Mesenchymal stem cell (in vitro differentiated cells and primary cell): ENCODE measurements at regions not wholly inside any gene's neighbourhood (a gene's known extent, or its start where the extent isn't known, plus 50 kb on each side); places are given as distances from the start of the nearest gene placed in this dataset.

Experiments
- DNase-seq: peaks from one replicate; pipeline ENCODE4 v3.0.0-alpha.2; 2013
- H2AFZ ChIP-seq: one replicate; pipeline ENCODE4 v1.6.1; 2013; ENCODE audit warnings: low read depth, mild to moderate bottlenecking, control low read depth, inconsistent platforms, low read length, moderate library complexity
- H2AK5ac ChIP-seq: 2 replicates; pipeline ENCODE4 v1.6.1; 2013; ENCODE audit warnings: low read length, moderate library complexity, mild to moderate bottlenecking, inconsistent platforms; ENCODE audit not compliant: severe bottlenecking
- H2BK120ac ChIP-seq: one replicate; pipeline ENCODE4 v1.6.1; 2013; ENCODE audit warnings: low read depth, mild to moderate bottlenecking, inconsistent platforms, low read length, moderate library complexity
- H2BK12ac ChIP-seq, 2 experiments: one replicate each; pipeline ENCODE4 v1.6.1; 2013; ENCODE audit warnings: inconsistent platforms in 2 of 2, low read length in 2 of 2, mild to moderate bottlenecking in 2 of 2, moderate library complexity in 2 of 2, control low read depth in 1 of 2
- H2BK15ac ChIP-seq: one replicate; pipeline ENCODE4 v1.6.1; 2013; ENCODE audit warnings: mild to moderate bottlenecking, low read depth, inconsistent platforms; ENCODE audit not compliant: poor library complexity, severe bottlenecking
- H2BK5ac ChIP-seq: 2 replicates; pipeline ENCODE4 v1.6.1; 2013; ENCODE audit warnings: low read depth, mild to moderate bottlenecking, low read length, control low read depth, inconsistent platforms; ENCODE audit not compliant: poor library complexity, severe bottlenecking
- H3K14ac ChIP-seq, 2 experiments: one replicate each; pipeline ENCODE4 v1.6.1; 2013; ENCODE audit warnings: inconsistent platforms in 2 of 2, low read length in 2 of 2, control low read depth in 1 of 2, mild to moderate bottlenecking in 1 of 2, moderate library complexity in 1 of 2
- H3K18ac ChIP-seq, 2 experiments: one replicate each; pipeline ENCODE4 v1.6.1; 2013; ENCODE audit warnings: inconsistent platforms in 2 of 2, low read length in 2 of 2, control low read depth in 1 of 2, low read depth in 1 of 2, mild to moderate bottlenecking in 1 of 2
- H3K23ac ChIP-seq, 2 experiments: one replicate each; pipeline ENCODE4 v1.6.1; 2013; ENCODE audit warnings: inconsistent platforms in 2 of 2, low read length in 2 of 2, mild to moderate bottlenecking in 2 of 2, moderate library complexity in 2 of 2, control low read depth in 1 of 2
- H3K27ac ChIP-seq: 2 replicates; pipeline ENCODE4 v1.5.1; 2013; ENCODE audit warnings: mild to moderate bottlenecking, moderate library complexity, low read length, control low read depth, inconsistent platforms; ENCODE audit not compliant: poor library complexity, severe bottlenecking
- H3K27me3 ChIP-seq, 2 experiments: 2 replicates each; pipeline versions ENCODE4 v1.6.1 to v1.7.0; 2013; ENCODE audit warnings: low read length in 2 of 2, mild to moderate bottlenecking in 2 of 2, moderate library complexity in 2 of 2, control low read depth in 1 of 2, inconsistent platforms in 1 of 2; ENCODE audit not compliant: control insufficient read depth in 1 of 2, insufficient read depth in 1 of 2
- H3K36me3 ChIP-seq, 2 experiments: 2 replicates each; pipeline versions ENCODE4 v1.6.1 to v1.7.0; 2013; ENCODE audit warnings: low read length in 2 of 2, control low read depth in 1 of 2, inconsistent platforms in 1 of 2, low read depth in 1 of 2, mild to moderate bottlenecking in 1 of 2; ENCODE audit not compliant: insufficient read depth in 2 of 2, control insufficient read depth in 1 of 2
- H3K4ac ChIP-seq, 2 experiments: one replicate each; pipeline ENCODE4 v1.6.1; 2013; ENCODE audit warnings: inconsistent platforms in 2 of 2, low read length in 2 of 2, mild to moderate bottlenecking in 2 of 2, moderate library complexity in 2 of 2, control low read depth in 1 of 2, low read depth in 1 of 2
- H3K4me1 ChIP-seq: 2 replicates; pipeline ENCODE4 v1.6.1; 2013; ENCODE audit warnings: low read depth, low read length, control low read depth; ENCODE audit not compliant: control insufficient read depth, insufficient read depth
- H3K4me2 ChIP-seq: 2 replicates; pipeline ENCODE4 v1.6.1; 2013; ENCODE audit warnings: low read length, mild to moderate bottlenecking, inconsistent platforms; ENCODE audit not compliant: poor library complexity, severe bottlenecking
- H3K4me3 ChIP-seq, 2 experiments: 2 replicates each; pipeline versions ENCODE4 v1.5.1 to v1.7.0; 2013; ENCODE audit warnings: low read length in 2 of 2, mild to moderate bottlenecking in 2 of 2, control low read depth in 1 of 2, low read depth in 1 of 2; ENCODE audit not compliant: insufficient read depth in 1 of 2
- H3K79me1 ChIP-seq: replicated peaks from 2 replicates; pipeline ENCODE4 v1.6.1; 2013; ENCODE audit warnings: mild to moderate bottlenecking, control low read depth, low read length, inconsistent platforms; ENCODE audit not compliant: poor library complexity, severe bottlenecking
- H3K9ac ChIP-seq: 2 replicates; pipeline ENCODE4 v1.7.0; 2013; ENCODE audit warnings: mild to moderate bottlenecking, low read length, moderate library complexity
- H3K9me3 ChIP-seq: 2 replicates; pipeline ENCODE4 v1.7.0; 2013; ENCODE audit warnings: mild to moderate bottlenecking, low read length; ENCODE audit not compliant: control insufficient read depth
- H4K8ac ChIP-seq: one replicate; pipeline ENCODE4 v1.6.1; 2013; ENCODE audit warnings: inconsistent platforms, mild to moderate bottlenecking, low read length, moderate library complexity
- H4K91ac ChIP-seq: one replicate; pipeline ENCODE4 v1.6.1; 2013; ENCODE audit warnings: mild to moderate bottlenecking, low read length, inconsistent platforms
- WGBS: methylation state at CpG from one replicate; pipeline ENCODE4 v1.1.7; 2013; ENCODE audit warnings: mixed read lengths; 5-methylcytosine and 5-hydroxymethylcytosine counted together

- Histone ChIP-seq H3K4me3 (no peak overlapping the region), H3K27me3 (no peaks in the 10 kb centered on the region), H3K27ac (no peak overlapping the region), H3K14ac (no peak overlapping the region), H2BK120ac (no peak overlapping the region), H2AFZ (no peak overlapping the region), H3K9me3 (peaks cover 5% of the 10 kb centered on the region), H2BK15ac (no peak overlapping the region), H3K79me1 (no peaks in the 10 kb centered on the region), H4K91ac (no peak overlapping the region), H3K4me1 (no peaks in the 10 kb centered on the region), H3K18ac (no peak overlapping the region), H3K4me2 (no peak overlapping the region), H3K36me3 (no peaks in the 10 kb centered on the region), H3K9ac (no peak overlapping the region), H3K23ac (no peak overlapping the region), H2AK5ac (no peak overlapping the region), H2BK5ac (no peak overlapping the region), H3K4ac (no peak overlapping the region), H2BK12ac (no peak overlapping the region), H4K8ac (no peak overlapping the region)
- WGBS: 73% methylated on average over 2 of the region's 5 CpGs
- DNase-seq: no peak
Observed at GRCh38 chr5:26498972-26499371, 539.4 kb downstream of the CDH9 start.

GRCh38 chr5:26495437-26495836 is 542.9 kb downstream of the CDH9 start:
- no peak overlapping the region for H2AFZ ChIP-seq
- no peak overlapping the region for H3K9ac ChIP-seq
- H3K4ac ChIP-seq: no peak overlapping the region
- no peak overlapping the region for H2BK15ac ChIP-seq
- WGBS: 27% methylated on average over 1 of the region's 2 CpGs
- no peak overlapping the region for H3K4me3 ChIP-seq
- no peak overlapping the region for H3K27ac ChIP-seq
- no peak overlapping the region for H2BK120ac ChIP-seq
- no peaks in the 10 kb centered on the region for H3K79me1 ChIP-seq
- H3K4me2 ChIP-seq: no peak overlapping the region
- no peak overlapping the region for H4K91ac ChIP-seq
- no peak overlapping the region for H2BK12ac ChIP-seq
- no peak for DNase-seq
- no peak overlapping the region for H2BK5ac ChIP-seq
- H3K9me3 ChIP-seq: peaks cover 18% of the 10 kb centered on the region
- H3K23ac ChIP-seq: no peak overlapping the region
- no peaks in the 10 kb centered on the region for H3K27me3 ChIP-seq
- H2AK5ac ChIP-seq: no peak overlapping the region
- H3K36me3 ChIP-seq: no peaks in the 10 kb centered on the region
- H3K4me1 ChIP-seq: no peaks in the 10 kb centered on the region
- H4K8ac ChIP-seq: no peak overlapping the region
- H3K18ac ChIP-seq: no peak overlapping the region
- no peak overlapping the region for H3K14ac ChIP-seq

- H2BK12ac ChIP-seq: no peak overlapping the region
- H2BK15ac ChIP-seq: no peak overlapping the region
- H3K4me2 ChIP-seq: no peak overlapping the region
- H2AFZ ChIP-seq: no peak overlapping the region
- no peak overlapping the region for H2AK5ac ChIP-seq
- H3K4ac ChIP-seq: no peak overlapping the region
- no peaks in the 10 kb centered on the region for H3K27me3 ChIP-seq
- no peak overlapping the region for H3K4me3 ChIP-seq
- H3K36me3 ChIP-seq: no peaks in the 10 kb centered on the region
- no peak overlapping the region for H4K91ac ChIP-seq
- DNase-seq: no peak
- WGBS: 78% methylated on average over 1 of the region's 2 CpGs
- H2BK5ac ChIP-seq: no peak overlapping the region
- H3K18ac ChIP-seq: no peak overlapping the region
- peaks cover 18% of the 10 kb centered on the region for H3K9me3 ChIP-seq
- no peak overlapping the region for H2BK120ac ChIP-seq
- no peak overlapping the region for H3K23ac ChIP-seq
- H3K9ac ChIP-seq: no peak overlapping the region
- H3K27ac ChIP-seq: no peak overlapping the region
- H4K8ac ChIP-seq: no peak overlapping the region
- no peaks in the 10 kb centered on the region for H3K4me1 ChIP-seq
- H3K79me1 ChIP-seq: no peaks in the 10 kb centered on the region
- H3K14ac ChIP-seq: no peak overlapping the region
Observed at GRCh38 chr5:26492906-26493459, 545.4 kb downstream of the CDH9 start.

- no peak overlapping the region for H3K27ac ChIP-seq
- H4K8ac ChIP-seq: no peak overlapping the region
- no peak overlapping the region for H3K14ac ChIP-seq
- no peak overlapping the region for H3K23ac ChIP-seq
- no peak overlapping the region for H2AK5ac ChIP-seq
- H3K4me3 ChIP-seq: no peak overlapping the region
- no peaks in the 10 kb centered on the region for H3K36me3 ChIP-seq
- H2AFZ ChIP-seq: no peak overlapping the region
- no peaks in the 10 kb centered on the region for H3K4me1 ChIP-seq
- H3K18ac ChIP-seq: no peak overlapping the region
- H2BK12ac ChIP-seq: no peak overlapping the region
- H2BK5ac ChIP-seq: no peak overlapping the region
- no peak overlapping the region for H3K4me2 ChIP-seq
- H3K79me1 ChIP-seq: no peaks in the 10 kb centered on the region
- H3K27me3 ChIP-seq: no peaks in the 10 kb centered on the region
- H3K4ac ChIP-seq: no peak overlapping the region
- 64% methylated on average over 3 of the region's 3 CpGs for WGBS
- no peaks in the 10 kb centered on the region for H3K9me3 ChIP-seq
- H3K9ac ChIP-seq: no peak overlapping the region
- no peak overlapping the region for H2BK15ac ChIP-seq
- no peak overlapping the region for H4K91ac ChIP-seq
- H2BK120ac ChIP-seq: no peak overlapping the region
- no peak for DNase-seq
Observed at GRCh38 chr5:26487553-26487952, 550.8 kb downstream of the CDH9 start.
